Activated T-helper 9 cell treated with anti-CD3 and anti-CD28 coated beads, Interleukin-2, amount 50 U/mL, for 16 hours (primary cell): ENCODE measurements at regions not wholly inside any gene's neighbourhood (a gene's known extent, or its start where the extent isn't known, plus 50 kb on each side); places are given as distances from the start of the nearest gene placed in this dataset.
"Not testable (repeated sequence)": the region's sequence is repeated elsewhere in the genome, so short reads cannot be mapped to it uniquely, and the experiment has no call there.

Experiments
- DNase-seq: peaks from one replicate; pipeline ENCODE4 v3.0.0-alpha.2; 2020; ENCODE audit warnings: low read depth

DNA sequence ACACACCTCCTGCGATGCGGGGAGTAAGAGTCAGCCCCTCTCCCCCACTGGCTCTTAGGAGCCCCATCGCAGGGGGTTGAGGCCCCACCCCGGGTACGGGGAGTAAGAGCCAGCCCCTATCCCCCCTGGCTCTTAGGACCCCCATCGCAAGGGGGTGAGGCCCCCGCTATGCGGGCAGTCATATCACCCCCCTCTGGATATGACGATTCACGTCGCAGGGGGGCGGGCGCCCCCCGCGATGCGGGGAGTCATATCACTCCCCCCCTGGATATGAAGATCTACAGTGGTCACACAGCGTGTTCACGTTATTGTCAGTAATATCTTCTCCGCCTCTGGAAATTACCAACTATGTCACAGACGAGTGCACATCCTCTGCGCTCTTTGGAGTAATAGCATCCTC is 61.1 kb downstream of the DEFB131A start:
- DNase-seq: not testable (repeated sequence)

DNA sequence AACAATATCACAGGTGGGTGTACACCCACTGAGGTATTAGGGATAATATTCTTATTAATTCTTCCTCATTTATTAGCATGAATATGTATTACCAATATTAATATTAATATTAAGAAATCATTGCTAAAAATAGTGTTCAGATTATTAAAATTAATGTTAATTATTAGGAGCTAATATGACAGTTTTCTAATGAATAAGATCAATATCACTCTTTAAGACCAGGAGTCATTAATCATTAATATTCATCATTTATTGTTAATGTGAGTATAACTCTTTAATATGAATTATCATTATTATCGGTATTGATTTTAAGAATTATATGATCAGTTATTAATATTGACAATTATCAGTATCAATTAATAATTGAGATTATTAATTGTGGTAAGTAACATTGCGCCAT is 62.5 kb downstream of the DEFB131A start:
- not testable (repeated sequence) for DNase-seq

DNA sequence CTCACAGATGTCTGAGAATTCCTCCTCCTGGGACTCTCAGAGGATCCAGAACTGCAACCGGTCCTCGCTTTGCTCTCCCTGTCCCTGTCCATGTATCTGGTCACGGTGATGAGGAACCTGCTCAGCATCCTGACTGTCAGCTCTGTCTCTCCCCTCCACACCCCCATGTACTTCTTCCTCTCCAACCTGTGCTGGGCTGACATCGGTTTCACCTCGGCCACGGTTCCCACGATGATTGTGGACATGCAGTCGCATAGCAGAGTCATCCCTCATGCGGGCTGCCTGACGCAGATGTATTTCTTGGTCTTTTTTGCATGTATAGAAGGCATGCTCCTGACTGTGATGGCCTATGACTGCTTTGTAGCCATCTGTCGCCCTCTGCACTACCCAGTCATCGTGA is 68.7 kb downstream of the DEFB131A start:
- not testable (repeated sequence) for DNase-seq

DNA sequence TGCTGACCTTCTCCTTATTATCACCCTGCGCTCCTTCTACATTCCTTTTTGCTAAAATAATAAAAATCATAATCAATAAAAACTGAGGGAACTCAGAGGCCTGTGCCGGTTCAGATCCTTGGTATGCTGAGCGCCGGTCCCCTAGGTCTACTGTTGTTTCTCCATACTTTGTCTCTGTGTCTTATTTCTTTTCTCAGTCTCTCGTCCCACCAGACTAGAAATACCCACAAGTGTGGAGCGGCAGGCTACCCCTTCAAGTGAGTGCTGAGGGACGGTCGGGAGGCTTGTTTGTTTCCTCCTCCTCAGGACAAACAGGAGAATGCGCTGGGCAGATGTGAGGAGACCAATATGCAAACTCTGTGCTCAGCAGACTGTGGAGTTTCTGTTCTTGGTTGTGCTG is 75.4 kb downstream of the DEFB131A start:
- not testable (repeated sequence) for DNase-seq

GRCh38 chr4:9522903-9523302 is 78.7 kb downstream of the DEFB131A start:
- not testable (repeated sequence) for DNase-seq

DNA sequence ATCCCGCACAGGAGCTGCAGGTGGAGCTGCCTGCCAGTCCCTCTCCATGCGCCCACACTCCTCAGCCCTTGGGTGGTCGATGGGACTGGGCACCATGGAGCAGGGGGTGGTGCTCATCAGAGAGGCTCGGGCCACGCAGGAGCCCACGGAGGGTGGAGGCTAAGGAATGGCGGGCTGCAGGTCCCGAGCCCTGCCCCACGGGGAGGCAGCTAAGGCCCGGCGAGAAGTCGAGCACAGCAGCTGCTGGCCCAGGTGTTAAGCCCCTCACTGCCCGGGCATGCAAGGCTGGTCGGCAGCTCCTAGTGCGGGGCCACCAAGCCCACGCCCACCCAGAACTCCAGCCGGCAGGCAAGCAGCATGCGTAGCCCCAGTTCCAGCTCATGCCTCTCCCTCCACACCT is 80.2 kb downstream of the DEFB131A start:
- not testable (repeated sequence) for DNase-seq

DNA sequence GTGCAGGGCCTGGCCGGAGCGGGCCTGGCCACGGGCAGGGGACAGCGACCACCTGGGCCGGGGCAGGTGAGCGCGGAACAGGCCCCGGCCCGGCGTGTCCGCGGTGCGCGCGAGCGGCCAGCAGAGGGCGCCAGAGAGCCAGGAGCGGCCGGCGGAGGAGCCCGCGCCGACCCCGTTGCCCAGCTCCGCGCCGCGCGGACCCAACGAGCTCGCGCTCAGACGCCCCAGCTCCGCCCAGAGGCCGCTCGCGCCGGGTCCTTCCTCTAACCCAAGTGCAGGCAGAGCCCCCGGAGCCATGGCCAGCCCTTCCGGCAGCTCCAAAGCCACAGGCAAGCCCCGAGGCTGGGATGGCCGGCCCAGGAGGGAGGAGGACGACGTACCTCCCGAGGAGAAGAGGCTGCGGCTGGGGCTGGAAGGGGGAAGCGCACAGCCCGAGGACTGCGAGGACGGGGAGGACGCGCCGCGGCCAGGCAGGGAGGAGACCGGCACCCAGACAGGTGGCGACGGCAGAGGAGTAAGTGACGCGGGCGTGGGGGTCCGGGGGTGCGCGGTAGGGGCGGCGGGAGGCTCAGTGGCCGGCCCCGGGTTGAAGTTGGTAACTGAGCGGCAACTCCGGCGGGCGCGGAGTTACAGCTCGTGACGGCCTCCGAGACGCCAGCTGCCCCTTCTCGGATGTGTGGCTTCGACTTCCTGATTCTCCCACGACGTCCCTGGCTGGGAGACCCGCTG is 88.1 kb downstream of the DEFB131A start:
- DNase-seq: peak; percentile 57

DNA sequence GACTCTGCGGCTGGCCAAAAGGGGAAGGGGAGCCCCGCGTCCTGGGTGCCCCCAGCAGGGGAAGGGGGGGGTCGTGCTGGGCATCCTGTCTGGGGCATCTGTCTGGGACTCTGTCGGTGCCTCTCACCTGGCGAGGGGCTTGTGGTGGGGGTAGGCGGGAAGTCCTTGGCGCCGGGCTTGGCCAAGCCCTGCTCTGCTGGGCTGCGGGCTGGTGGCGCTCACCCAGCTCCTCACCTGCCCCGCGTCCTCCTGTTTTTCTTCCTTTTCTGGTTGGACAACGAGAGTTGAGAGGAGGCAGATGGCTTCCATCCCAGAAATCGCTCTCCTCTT is 88.6 kb downstream of the DEFB131A start:
- DNase-seq: not testable (repeated sequence)

GRCh38 chr4:9537101-9537500 is 92.9 kb downstream of the DEFB131A start:
- not testable (repeated sequence) for DNase-seq

DNA sequence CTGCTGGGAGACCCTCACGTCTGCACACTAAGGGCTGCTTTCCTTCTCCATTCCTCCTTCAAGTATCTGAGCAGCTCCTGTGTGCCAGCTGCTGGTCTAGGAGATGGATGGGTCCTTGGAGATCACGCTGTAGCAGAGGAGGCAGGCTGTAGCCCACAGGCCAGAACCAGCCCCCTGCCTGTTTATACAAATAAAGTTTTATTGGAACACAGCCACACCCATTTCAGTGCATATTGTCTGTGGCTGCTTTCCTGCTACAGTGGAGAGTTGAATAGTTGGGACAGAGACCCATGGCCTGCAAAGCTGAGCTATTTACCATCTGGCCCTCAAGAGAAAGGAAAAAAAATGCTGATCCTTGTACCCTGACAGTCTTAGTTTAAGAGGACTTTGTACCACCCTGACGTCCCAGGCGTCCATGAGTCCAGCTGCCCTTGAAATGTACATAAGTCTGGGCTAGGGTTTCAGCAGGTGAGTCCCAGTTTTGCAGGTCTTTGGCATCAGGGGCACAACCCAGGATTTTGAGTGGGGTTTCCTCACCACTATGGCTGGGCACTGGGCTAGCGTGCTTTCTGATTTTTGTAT is 95.8 kb downstream of the DEFB131A start:
- not testable (repeated sequence) for DNase-seq

DNA sequence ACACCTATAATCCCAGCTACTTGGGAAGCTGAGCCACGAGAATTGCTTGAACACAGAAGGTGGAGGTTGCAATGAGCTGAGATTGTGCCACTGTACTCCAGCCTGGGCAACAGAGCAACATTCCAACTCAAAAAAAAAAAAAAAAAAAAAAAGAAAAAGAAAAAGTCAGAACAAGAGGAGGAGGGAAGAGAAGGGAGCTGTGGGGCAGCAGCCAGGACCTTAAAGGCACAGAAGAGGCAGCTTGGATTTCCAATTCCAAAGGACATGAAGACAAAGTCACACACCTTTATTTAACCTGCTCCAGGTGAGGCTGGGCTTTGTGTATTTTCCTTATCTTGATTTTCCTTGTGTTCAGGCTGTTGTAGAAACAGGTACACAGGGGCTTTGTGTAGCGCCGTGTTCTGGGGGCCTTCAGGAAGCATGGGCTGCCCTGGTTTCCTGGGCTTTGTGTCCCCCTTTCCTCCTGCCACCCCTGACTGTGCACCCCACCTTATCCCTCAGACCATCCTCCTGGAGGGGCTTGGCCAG is 97.2 kb downstream of the DEFB131A start:
- not testable (repeated sequence) for DNase-seq

GRCh38 chr4:9544851-9545250 is 100.6 kb downstream of the DEFB131A start:
- not testable (repeated sequence) for DNase-seq

- not testable (repeated sequence) for DNase-seq
Measured at GRCh38 chr4:9547470-9547869, 103.3 kb downstream of the DEFB131A start.

GRCh38 chr4:9556076-9556475 is 111.9 kb downstream of the DEFB131A start:
- not testable (repeated sequence) for DNase-seq

DNA sequence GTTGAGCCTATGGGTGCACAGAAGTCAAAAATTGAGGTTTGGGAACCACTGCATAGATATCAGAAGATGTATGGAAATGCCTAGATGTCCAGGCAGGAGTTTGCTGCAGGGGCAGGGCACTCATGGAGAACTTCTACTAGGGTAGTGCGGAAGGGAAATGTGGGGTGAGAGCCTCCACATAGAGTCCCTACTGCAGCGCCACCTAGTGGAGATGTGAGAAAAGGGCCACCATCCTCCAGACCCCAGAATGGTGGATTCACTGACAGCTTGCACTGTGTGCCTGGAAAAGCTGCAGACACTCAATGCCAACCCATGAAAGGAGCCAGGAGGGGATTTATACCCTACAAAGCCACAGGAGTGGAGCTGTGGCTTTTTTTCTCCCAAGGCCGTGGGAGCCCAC is 133.7 kb downstream of the DEFB131A start:
- DNase-seq: not testable (repeated sequence)

DNA sequence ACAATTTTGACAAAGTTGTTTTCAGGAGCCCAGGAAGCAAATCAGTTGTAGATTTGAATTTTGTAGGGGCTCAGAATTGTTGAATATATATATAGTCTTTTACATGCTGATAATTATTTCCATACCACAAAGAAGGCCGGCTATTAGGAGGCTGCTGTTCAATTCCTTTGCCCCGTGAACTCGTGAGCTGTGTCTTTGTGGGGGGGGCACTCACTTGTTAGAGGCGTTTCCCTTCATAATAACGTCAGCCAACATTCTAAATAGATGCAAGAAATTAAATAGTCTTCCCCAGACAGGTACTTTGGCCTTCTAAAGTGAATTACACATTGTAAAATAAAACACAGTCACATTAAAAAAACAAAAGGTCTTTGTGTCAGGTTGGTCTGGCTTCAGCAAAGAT is 138.7 kb downstream of the DEFB131A start:
- DNase-seq: not testable (repeated sequence)

- no peak for DNase-seq
Measured at GRCh38 chr4:9592010-9592409, 147.8 kb downstream of the DEFB131A start.

GRCh38 chr4:9594948-9595347 is 150.7 kb downstream of the DEFB131A start:
- no peak for DNase-seq

DNA sequence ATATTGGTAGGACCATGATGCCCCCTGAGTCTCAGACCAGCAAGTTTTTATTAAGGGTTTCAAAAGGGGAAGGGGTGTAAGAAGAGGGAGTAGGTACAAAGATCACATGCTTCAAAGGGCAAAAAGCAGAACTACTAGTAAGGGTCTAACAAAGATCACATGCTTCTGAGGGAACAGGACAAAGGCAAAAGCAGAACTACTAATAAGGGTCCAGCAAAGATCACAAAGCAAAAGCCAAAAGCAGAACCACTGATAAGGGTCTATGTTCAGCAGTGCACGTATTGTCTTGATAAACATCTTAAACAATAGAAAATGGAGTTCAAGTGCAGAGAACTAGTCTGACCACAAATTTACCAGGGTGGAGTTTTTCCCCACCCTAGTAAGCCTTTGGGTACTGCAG is 151.3 kb downstream of the DEFB131A start:
- not testable (repeated sequence) for DNase-seq

- DNase-seq: no peak
Measured at GRCh38 chr4:9599266-9599665, 155.1 kb downstream of the DEFB131A start.

GRCh38 chr4:9600246-9600645 is 156.0 kb downstream of the DEFB131A start:
- no peak for DNase-seq

- DNase-seq: no peak
Measured at GRCh38 chr4:9602389-9602914, 158.2 kb downstream of the DEFB131A start.
